Retinal pigment epithelial cell (primary cell): ENCODE measurements at regions not wholly inside any gene's neighbourhood (a gene's known extent, or its start where the extent isn't known, plus 50 kb on each side); places are given as distances from the start of the nearest gene placed in this dataset.

Experiments
- DNase-seq: peaks from one replicate; pipeline ENCODE4 v3.0.0-alpha.2; 2010; ENCODE audit warnings: low read depth
- H3K4me3 ChIP-seq: 2 replicates; pipeline ENCODE4 v1.5.1; 2011; ENCODE audit warnings: mild to moderate bottlenecking, low read length, control low read depth, moderate library complexity
- TF ChIP-seq, protein P1 (sequence below): conservative IDR thresholded peaks from 2 replicates; pipeline ENCODE4 v1.5.1; 2011; ENCODE audit warnings: low read depth, low read length, control low read depth, inconsistent platforms

DNA sequence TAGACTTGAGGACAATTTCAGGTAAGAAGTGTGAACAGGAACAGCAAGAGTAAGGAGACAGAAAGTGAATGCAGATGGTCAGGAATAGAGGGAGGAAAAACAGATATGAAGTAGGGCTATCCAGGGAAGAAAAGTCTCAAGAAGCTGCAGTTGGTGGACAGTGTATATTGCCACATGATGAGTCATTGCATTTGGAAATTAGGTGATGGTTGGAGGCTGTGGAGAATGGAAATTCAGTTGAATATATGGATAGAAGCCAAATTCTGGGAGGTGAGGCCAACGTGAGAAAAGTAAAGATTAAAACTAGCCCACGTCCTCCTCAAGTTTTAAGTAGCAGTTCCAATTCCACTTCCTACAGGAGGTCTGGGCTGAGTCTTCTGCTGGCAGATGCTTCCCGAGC is 158.4 kb downstream of the UBE2E3 start:
- DNase-seq: no peak
- TF ChIP-seq, protein P1, sequence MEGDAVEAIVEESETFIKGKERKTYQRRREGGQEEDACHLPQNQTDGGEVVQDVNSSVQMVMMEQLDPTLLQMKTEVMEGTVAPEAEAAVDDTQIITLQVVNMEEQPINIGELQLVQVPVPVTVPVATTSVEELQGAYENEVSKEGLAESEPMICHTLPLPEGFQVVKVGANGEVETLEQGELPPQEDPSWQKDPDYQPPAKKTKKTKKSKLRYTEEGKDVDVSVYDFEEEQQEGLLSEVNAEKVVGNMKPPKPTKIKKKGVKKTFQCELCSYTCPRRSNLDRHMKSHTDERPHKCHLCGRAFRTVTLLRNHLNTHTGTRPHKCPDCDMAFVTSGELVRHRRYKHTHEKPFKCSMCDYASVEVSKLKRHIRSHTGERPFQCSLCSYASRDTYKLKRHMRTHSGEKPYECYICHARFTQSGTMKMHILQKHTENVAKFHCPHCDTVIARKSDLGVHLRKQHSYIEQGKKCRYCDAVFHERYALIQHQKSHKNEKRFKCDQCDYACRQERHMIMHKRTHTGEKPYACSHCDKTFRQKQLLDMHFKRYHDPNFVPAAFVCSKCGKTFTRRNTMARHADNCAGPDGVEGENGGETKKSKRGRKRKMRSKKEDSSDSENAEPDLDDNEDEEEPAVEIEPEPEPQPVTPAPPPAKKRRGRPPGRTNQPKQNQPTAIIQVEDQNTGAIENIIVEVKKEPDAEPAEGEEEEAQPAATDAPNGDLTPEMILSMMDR: no peak
- no peak overlapping the region for H3K4me3 ChIP-seq

DNA sequence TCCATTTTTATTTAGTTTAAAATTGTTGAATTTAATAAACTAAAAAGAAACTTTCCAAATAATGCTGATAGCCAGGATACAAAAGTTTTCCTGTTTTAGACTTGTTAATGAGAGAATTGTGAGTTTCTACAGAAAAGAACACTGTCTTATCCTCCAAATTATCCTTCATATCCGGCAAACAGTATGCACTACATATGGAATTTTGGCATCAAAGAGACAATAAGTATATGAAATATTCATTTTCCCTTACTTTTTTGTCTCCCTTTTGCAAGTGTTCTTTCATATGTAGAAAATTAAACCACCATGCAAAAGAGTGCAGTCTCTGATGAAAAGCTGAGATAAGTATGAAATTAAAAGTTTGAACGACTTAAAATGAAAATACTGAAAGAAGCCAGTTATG is 159.4 kb downstream of the UBE2E3 start:
- TF ChIP-seq, protein P1: no peak
- no peak overlapping the region for H3K4me3 ChIP-seq
- no peak for DNase-seq

DNA sequence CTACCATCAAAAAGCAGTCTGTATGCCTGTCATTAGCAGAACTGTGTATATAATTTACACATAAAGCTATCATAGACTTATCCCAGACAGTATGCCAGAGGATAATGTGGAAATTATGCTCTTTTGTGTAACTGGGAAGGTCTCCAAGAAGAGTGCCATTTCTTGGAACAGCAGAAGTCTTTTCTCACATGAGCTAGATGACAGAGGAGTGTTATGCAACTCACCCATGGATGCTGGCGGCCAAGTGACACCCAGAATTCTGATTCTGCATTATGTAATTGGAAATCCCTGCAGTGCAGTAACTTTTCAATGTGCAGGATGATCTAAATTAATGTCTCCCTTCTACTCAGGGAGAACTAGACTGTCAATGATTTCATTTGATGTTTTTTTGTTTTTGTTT is 160.0 kb downstream of the UBE2E3 start:
- H3K4me3 ChIP-seq: no peak overlapping the region
- DNase-seq: no peak
- TF ChIP-seq, protein P1: no peak

DNA sequence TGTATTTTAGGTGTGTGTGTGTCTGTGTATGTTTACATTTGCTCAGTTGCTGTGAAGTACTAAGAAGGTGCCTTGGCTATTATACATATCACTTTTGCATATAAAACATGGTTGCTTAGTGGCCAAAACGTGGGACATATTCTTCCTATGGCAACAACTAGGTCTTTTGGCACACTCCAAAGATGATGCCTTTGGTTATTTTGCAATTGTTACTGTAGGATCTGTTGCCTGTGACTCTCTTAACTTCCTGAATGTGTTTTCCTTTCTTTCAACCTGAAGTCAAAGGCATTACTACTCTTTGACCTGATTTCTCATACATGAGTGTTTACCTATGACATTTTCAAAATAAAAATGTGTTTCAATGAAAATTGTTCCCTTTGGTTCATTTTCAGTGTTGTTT is 160.5 kb downstream of the UBE2E3 start:
- no peak for DNase-seq
- no peak overlapping the region for H3K4me3 ChIP-seq
- TF ChIP-seq, protein P1: no peak

DNA sequence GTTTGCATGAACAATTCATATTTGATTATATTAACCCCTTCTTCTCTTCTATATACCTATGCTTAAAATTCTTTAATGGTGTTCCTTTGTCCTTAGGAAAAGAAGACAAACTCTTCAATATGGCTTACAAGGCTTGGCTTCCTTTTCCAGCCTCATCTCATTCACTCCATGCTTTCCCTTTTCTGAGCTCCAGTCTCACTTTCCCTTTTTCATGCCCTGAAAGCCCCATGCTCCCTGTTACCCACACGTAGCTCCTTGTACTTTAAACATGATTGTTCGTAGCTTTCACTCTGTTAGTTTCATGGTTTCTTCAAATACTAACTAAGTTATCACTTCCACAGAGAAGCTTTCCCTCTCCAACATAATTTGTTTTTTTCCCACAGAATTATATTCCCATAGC is 161.3 kb downstream of the UBE2E3 start:
- no peak for DNase-seq
- TF ChIP-seq, protein P1: no peak
- no peak overlapping the region for H3K4me3 ChIP-seq

DNA sequence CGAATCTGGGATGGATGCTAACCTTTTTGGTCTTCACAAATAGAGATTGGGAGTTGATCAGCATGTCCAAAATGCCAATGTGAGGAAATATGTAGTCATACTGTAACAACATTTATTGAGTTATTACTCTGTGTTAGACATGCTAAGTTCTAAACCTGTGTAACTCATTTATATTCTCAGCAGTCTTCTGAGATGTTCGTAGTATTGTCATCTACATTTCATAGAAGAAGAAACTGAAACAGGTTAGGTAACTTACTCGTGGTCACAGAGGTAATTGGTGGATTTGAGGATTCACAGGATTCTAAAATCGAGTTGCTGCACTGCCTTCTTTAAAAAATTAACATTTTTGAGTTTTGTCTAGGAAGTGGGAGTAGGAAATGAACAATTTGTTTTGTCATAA is 162.1 kb downstream of the UBE2E3 start:
- H3K4me3 ChIP-seq: no peak overlapping the region
- TF ChIP-seq, protein P1: no peak
- no peak for DNase-seq

DNA sequence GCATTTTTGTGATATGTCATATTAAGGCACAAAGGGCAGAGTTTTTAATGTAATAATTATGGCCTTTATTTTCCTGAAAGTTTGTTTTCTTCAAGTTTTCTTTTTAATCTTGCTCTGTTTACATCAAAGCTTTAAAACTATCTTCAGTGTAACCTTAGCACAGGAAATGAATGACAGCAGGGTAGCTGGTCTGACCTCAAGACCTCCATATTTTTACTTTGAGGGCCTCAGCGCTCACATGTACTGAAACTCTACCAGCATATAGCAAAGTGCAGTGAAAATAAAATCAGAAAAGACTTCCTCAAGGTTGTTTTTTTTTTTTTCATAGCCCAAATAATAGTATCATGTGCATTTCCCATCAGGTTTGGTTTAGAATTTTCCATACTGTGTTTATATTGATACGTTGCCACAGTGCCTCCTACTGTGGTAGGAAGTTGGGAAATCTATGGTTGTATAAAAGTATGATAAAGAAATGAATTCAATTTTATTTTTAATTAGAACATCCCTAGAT is 163.4 kb downstream of the UBE2E3 start:
- TF ChIP-seq, protein P1: no peak
- H3K4me3 ChIP-seq: no peak overlapping the region
- no peak for DNase-seq
